ENCODE measurements at regions not wholly inside any gene's neighbourhood (a gene's known extent, or its start where the extent isn't known, plus 50 kb on each side); places are given as distances from the start of the nearest gene placed in this dataset.

- TF ChIP-seq ZNF425 (CRISPR knock-in tag; conservative IDR thresholded peaks at IDR 0.05) (no peak), HMGA2 (CRISPR knock-in tag; IDR thresholded peaks at IDR 0.05) (no peak), ELF4 (CRISPR knock-in tag; IDR thresholded peaks at IDR 0.05; ENCODE audit: low read depth) (no peak), NFE2L1 (CRISPR knock-in tag; IDR thresholded peaks at IDR 0.05) (no peak), ZNF317 (CRISPR knock-in tag; IDR thresholded peaks at IDR 0.05; ENCODE audit: borderline replicate concordance, low read depth) (no peak), ATF6 (CRISPR knock-in tag; IDR thresholded peaks at IDR 0.05) (no peak), RORB (CRISPR knock-in tag; IDR thresholded peaks at IDR 0.05) (no peak)
These were observed 206.2 kb downstream of the NDUFS4 start (continued) for GRCh38 chr5:53766673-53767072.

GRCh38 chr5:53777864-53778618 is 217.6 kb downstream of the NDUFS4 start:
- H3K36me3 Mint-ChIP-seq = no peaks in the 10 kb centered on the region
- H3K4me3 Mint-ChIP-seq = no peak overlapping the region
- no peaks in the 10 kb centered on the region for H3K27me3 Mint-ChIP-seq (ENCODE audit: low read depth)
- no peak for DNase-seq (ENCODE audit: low spot score)
- H3K4me1 Mint-ChIP-seq = peaks cover 5% of the 10 kb centered on the region; the same call in 1 of the 2 replicates
- no peak for ATAC-seq
- H3K27ac Mint-ChIP-seq = no peak overlapping the region
- CTCF ChIA-PET = no interaction called here
- H3K9me3 Mint-ChIP-seq = no peaks in the 10 kb centered on the region
- POLR2A ChIA-PET = no interaction called here
- TF ChIP-seq E2F4 (CRISPR knock-in tag; IDR thresholded peaks at IDR 0.05; ENCODE audit: borderline replicate concordance, low read depth) = no peak
- no peak for TF ChIP-seq CBFB (CRISPR knock-in tag; IDR thresholded peaks at IDR 0.05; ENCODE audit: low read depth)
- TF ChIP-seq FOXP4 (CRISPR knock-in tag; IDR thresholded peaks at IDR 0.05) = no peak
- no peak for TF ChIP-seq ZMAT4 (CRISPR knock-in tag; IDR thresholded peaks at IDR 0.05)
- no peak for TF ChIP-seq ATF6 (CRISPR knock-in tag; IDR thresholded peaks at IDR 0.05)
- no peak for TF ChIP-seq TEAD4 (CRISPR knock-in tag; IDR thresholded peaks at IDR 0.05)
- no peak for TF ChIP-seq NFE2L1 (CRISPR knock-in tag; IDR thresholded peaks at IDR 0.05)
- TF ChIP-seq ZNF671 (CRISPR knock-in tag; IDR thresholded peaks at IDR 0.05) = no peak
- no peak for TF ChIP-seq PRDM15 (CRISPR knock-in tag; IDR thresholded peaks at IDR 0.05)
- TF ChIP-seq HMGXB4 (CRISPR knock-in tag; IDR thresholded peaks at IDR 0.05) = no peak
- TF ChIP-seq NR3C1 (CRISPR knock-in tag; conservative IDR thresholded peaks at IDR 0.05; ENCODE audit: low read depth) = no peak

All from WTC11 (cell line).